ENCODE measurements at regions not wholly inside any gene's neighbourhood (a gene's known extent, or its start where the extent isn't known, plus 50 kb on each side); places are given as distances from the start of the nearest gene placed in this dataset.

DNA sequence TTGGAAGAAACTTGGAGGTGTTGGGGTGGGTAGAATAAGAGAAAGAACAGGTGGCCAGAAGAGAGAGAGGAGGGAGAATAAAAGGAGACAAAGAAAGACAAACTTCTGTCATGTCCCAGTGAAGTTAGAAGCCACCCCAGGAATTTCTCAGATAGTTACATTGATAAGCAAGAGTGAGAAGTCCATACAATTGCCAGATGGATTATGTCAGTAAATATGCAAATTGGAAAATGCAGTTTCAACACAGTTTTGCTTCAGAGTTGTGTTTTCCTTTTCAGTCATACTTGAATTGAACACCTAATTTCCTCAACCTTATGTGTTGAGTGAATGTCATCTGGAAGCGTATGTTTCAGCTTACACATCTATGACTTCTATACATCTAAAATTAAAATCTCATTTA is 139.2 kb downstream of the RXFP2 start:
- ATAC-seq = no peak
- intact Hi-C loops (cut with DNase I, micrococcal nuclease) = no loop called here
- Histone ChIP-seq H3K4me3 (no peak overlapping the region), H3K4me1 (ENCODE audit: low read depth) (no peaks in the 10 kb centered on the region), H3K9me3 (no peaks in the 10 kb centered on the region), H3K36me3 (ENCODE audit: low read depth) (no peaks in the 10 kb centered on the region)
- no peak for DNase-seq
- TF ChIP-seq, protein P1, sequence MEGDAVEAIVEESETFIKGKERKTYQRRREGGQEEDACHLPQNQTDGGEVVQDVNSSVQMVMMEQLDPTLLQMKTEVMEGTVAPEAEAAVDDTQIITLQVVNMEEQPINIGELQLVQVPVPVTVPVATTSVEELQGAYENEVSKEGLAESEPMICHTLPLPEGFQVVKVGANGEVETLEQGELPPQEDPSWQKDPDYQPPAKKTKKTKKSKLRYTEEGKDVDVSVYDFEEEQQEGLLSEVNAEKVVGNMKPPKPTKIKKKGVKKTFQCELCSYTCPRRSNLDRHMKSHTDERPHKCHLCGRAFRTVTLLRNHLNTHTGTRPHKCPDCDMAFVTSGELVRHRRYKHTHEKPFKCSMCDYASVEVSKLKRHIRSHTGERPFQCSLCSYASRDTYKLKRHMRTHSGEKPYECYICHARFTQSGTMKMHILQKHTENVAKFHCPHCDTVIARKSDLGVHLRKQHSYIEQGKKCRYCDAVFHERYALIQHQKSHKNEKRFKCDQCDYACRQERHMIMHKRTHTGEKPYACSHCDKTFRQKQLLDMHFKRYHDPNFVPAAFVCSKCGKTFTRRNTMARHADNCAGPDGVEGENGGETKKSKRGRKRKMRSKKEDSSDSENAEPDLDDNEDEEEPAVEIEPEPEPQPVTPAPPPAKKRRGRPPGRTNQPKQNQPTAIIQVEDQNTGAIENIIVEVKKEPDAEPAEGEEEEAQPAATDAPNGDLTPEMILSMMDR (IDR thresholded peaks at IDR 0.05) = no peak

DNA sequence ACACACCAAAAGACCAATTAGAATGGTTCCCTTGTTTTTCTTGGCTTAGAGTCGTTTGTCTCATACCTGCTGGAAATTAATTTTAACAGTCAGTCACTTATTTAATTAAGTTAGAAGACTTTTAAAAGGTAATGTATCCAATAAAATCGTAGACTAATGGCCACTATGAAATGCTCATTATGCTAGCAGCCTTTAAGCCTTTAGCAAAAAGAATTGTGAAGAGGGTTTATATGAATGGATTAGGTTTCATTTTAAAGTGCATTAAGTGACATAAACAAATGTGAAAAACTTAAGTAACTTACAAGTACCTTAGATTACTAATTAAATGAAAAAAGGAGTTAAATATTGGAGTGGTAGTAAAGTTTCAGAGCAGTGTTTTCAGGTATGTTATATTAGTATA is 139.6 kb downstream of the RXFP2 start:
- Histone ChIP-seq H3K4me3 (no peak overlapping the region), H3K9me3 (no peaks in the 10 kb centered on the region), H3K4me1 (ENCODE audit: low read depth) (no peaks in the 10 kb centered on the region), H3K36me3 (ENCODE audit: low read depth) (no peaks in the 10 kb centered on the region)
- intact Hi-C loops (cut with DNase I, micrococcal nuclease) = no loop called here
- no peak for DNase-seq
- TF ChIP-seq, protein P1 (IDR thresholded peaks at IDR 0.05) = no peak
- no peak for ATAC-seq

DNA sequence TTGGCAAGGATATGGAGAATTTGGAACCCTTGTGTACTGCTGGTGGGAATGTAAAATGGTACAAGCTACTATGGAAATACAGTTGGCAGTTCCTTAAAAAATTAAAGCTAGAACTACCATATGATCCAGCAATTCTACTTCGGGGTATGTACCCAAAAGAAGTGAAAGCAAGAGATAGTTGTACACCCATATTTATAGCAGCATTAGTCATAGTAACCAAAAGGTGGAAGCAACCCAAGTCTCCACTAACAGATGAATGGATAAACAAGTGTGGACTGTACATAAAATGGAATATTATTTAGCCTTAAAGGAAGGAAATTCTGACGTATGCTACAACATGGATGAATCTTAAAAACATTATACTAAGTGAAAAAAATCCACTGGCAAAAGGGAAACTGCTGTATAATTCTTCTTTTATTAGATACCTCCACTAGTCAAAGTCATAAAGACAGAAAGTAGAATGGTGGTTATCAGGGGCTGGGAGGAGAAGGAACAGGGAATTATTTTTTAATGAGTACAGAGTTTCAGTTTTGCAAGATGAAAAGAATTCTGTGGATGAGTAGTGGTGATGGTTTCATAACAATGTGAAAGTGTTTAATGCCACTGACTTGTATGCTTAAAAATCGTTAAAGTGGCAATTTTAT is 141.6 kb downstream of the RXFP2 start:
- no peaks in the 10 kb centered on the region for H3K4me1 ChIP-seq (ENCODE audit: low read depth)
- no peaks in the 10 kb centered on the region for H3K36me3 ChIP-seq (ENCODE audit: low read depth)
- TF ChIP-seq, protein P1 (IDR thresholded peaks at IDR 0.05) = no peak
- ATAC-seq = no peak
- H3K9me3 ChIP-seq = no peaks in the 10 kb centered on the region
- no peak for DNase-seq
- H3K4me3 ChIP-seq = no peak overlapping the region
- intact Hi-C loops (cut with DNase I, micrococcal nuclease) = no loop called here

DNA sequence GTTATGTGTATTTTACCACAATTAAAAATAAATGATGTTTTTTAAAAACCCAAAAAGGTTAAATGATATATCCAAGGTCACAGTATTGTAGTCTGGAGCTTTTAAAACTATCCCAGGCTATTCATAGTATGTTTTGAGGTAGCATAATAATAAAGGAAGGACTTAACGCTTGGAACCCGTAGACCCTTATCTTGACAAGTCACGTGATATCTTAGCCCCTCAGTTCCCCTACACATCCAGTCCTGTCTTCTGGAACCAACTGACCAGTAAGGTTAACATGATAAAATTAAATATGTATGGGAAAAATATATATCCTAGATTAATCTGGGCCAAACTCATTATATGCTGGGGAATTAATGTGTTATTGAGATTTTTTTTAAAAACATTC is 142.2 kb downstream of the RXFP2 start:
- TF ChIP-seq, protein P1 (IDR thresholded peaks at IDR 0.05) = no peak
- H3K36me3 ChIP-seq (ENCODE audit: low read depth) = no peaks in the 10 kb centered on the region
- H3K9me3 ChIP-seq = no peaks in the 10 kb centered on the region
- H3K4me3 ChIP-seq = no peak overlapping the region
- ATAC-seq (no peak), DNase-seq (no peak)
- intact Hi-C loops (cut with DNase I, micrococcal nuclease) = no loop called here
- no peaks in the 10 kb centered on the region for H3K4me1 ChIP-seq (ENCODE audit: low read depth)

DNA sequence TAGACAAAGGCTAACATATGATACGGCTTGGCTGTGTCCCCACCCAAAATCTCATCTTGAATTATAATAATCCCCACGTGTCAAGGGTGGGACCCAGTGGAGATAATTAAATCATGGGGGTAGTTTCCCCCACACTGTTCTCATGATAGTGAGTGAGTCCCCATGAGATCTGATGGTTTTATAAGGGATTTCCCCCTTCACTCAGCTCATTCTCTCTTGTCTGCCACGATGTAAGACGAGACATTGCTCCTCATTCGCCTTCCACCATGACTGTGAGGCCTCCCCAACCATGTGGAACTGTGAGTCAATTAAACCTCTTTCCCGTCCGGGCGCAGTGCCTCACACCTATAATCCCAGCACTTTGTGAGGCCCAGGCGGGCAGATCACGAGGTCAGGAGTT is 143.5 kb downstream of the RXFP2 start:
- intact Hi-C loops (cut with DNase I, micrococcal nuclease) = no loop called here
- TF ChIP-seq, protein P1 (IDR thresholded peaks at IDR 0.05) = no peak

DNA sequence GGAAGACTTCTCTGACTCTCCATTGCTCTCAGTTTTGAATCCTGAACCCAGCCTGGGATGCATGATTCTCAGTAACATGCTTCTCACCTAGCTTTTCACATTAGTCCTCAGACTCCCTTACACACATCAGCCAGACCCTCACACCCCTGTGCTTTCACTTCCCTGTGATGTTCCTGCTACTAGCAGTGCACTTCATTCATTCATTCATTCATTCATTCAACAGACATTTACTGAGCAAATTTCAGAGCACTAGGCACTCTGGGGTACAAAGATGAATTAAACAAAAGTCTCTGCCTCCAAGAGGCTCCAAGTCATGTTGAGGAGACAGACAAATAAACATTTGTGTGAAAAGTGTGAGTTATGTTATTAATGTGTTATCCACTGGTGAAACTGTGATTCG is 145.2 kb downstream of the RXFP2 start:
- no peak for ATAC-seq
- TF ChIP-seq, protein P1 (IDR thresholded peaks at IDR 0.05) = no peak
- DNase-seq = no peak
- H3K4me1 ChIP-seq (ENCODE audit: low read depth) = no peaks in the 10 kb centered on the region
- H3K9me3 ChIP-seq = no peaks in the 10 kb centered on the region
- intact Hi-C loops (cut with DNase I, micrococcal nuclease) = no loop called here
- no peak overlapping the region for H3K4me3 ChIP-seq
- no peaks in the 10 kb centered on the region for H3K36me3 ChIP-seq (ENCODE audit: low read depth)

More for the DNA sequence above, 143.5 kb downstream of the RXFP2 start:
- H3K4me1 ChIP-seq (ENCODE audit: low read depth) = no peaks in the 10 kb centered on the region
- no peaks in the 10 kb centered on the region for H3K36me3 ChIP-seq (ENCODE audit: low read depth)
- H3K4me3 ChIP-seq = no peak overlapping the region
- ATAC-seq = no peak
- H3K9me3 ChIP-seq = no peaks in the 10 kb centered on the region
- no peak for DNase-seq

Data from mucosa of descending colon (tissue), 3 donors.